ENCODE measurements at regions not wholly inside any gene's neighbourhood (a gene's known extent, or its start where the extent isn't known, plus 50 kb on each side); places are given as distances from the start of the nearest gene placed in this dataset.
"Not testable (repeated sequence)": the region's sequence is repeated elsewhere in the genome, so short reads cannot be mapped to it uniquely, and the experiment has no call there.

DNA sequence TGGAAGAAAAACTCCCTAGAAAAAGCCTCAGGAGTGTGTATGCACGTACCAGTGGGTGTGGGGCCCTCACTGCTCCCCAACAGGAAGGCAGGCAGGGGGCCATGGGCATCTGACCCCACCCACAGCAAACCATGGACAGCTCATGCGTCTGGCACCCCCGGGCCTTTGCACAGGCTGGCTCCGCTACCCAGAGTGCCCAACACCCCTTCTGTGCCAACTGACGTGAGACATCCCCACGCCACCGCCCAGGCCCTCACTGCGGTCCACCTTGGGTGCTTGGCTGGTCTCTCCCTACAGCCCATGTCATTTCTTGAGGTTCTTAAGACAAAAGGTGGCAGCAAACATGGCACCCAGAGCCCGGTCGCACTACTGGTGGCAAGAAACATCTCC, 91.4 kb downstream of the NCOR2 start:
- DNase-seq (ENCODE audit: low spot score): no peak

DNA sequence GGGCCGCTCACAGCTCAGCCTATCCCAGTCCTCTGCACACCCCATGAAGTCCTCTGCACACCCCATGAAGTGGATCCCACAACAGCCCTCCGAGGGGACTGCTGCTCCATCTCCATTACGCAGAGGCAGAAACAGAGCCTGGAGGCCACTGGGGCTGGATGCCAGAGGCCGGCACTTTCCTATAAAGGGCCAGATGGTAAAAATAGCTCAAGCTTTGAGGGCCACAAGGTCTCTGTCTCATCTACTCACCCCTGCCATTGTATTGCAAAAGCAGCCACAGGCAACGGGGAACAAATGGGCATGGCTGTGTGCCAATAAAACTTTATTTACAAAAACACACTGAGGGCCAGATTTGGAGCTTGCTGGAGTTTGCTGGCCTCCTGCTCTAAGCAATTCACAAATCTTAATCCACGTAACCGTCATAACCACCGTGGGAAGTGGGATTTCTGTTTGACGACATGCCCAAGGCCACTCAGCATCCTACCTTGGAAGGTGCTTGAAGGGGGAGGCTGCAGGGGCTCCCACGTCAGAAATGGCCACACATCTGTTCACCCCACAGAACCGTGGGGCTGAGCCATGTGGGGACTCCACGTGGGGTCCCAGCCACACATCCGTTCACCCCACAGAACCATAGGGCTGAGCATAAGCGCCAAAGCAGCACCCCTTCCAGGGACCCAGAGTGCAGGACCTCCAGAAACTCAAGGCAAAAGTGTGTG, 92.0 kb downstream of the NCOR2 start:
- no peak for DNase-seq (ENCODE audit: low spot score)

DNA sequence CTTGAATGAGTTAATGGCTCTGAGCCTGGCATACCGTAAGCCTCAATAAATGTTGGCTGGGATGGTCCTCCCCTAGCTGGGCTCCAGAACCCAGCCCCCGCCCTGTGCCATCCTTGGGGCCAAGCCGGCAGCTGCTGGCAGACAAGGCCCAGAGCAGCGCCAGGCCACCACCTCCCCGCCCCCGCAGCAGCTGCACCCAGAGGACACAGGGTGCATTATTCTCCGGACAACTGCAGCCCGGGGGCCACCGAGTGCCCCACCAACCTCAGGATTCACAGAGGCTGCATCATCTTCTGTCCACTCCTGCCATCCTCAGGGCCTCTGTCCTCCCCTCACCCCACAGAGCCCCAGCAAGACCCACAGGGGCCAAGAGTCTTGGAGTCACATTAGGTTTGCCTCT, 92.7 kb downstream of the NCOR2 start:
- DNase-seq (ENCODE audit: low spot score): no peak

DNA sequence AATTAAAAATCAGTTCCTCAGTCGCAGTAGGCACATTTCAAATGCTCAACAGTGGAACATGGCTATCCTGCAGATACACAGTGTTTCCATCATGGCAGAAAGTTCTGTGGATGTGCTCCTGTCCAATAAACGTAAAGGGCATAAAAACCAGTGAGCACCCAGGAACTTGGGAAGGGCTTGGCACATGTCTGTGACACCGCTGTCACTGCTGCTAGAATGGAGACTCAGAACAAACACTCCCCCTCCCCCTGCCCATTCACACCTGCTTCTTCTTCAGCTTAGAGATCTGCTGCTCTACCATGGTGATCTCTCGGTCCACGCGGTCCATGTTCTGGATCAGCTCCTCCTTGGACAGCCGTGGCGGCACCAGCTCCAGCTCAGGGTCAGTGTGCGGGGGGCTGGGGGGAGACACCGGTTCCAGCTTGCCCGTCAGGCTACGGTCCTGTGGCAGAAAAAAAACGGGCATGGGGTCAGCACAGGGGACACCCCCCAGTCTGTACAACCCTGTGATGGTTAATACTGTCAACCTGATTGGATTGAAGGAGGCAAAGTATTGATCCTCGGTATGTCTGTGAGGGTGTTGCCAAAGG, 94.6 kb downstream of the NCOR2 start:
- DNase-seq (ENCODE audit: low spot score): no peak

DNA sequence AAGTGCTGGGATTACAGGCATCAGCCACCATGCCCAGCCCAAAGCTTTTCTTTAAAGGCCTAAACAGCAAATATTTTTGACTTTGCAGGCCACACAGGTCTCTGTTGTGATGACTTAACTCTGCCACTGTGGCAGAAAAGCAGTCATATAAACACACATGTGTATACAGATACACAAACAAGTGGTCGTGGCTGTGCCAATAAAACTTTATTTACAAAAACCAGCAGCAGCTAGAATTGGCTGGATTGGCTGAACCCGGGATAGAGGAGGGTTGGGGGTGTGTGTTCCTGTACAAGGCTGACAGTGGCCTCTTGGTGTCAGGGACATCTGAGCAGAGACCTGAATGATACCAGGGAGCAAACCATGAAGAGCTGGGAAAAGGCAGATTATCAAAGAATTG, 95.6 kb downstream of the NCOR2 start:
- DNase-seq (ENCODE audit: low spot score): no peak

DNA sequence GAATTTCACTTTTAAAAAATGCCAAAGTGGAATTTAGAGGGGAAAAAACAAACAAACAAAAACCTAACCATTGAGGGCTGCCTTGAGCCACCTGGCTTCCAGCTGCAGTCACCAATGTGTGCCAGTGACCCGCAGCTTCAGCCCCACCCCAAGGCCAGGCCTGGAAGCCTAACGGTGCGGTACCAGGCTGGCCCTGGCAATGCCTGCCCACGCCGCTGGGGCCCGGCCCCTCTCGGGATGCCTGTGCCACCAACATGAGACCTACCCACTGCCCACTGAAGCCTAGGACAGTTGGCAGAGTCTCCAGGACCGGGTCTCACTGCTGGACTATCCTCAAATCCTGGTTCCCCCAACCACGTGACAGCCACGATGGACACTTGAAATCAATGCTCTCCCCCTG, 96.6 kb downstream of the NCOR2 start:
- no peak for DNase-seq (ENCODE audit: low spot score)

DNA sequence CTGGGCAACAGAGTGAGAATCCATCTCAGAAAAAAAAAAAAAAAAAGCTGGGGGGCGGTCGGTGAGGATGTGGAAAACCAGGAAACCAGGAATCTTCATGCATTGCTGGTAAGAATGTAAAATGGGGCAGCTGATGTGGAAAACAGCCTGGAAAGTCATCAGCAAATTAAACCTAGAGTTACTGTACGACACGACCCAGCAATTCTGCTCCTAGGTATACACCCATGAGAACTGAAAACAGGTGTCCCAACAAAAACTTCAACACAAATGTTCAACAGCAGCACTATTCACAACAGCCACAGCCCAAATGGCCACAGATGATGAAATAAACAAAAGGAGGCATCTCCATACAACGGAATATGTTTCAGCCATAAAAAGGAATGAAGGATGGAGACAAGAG, 97.3 kb downstream of the NCOR2 start:
- DNase-seq (ENCODE audit: low spot score): no peak

DNA sequence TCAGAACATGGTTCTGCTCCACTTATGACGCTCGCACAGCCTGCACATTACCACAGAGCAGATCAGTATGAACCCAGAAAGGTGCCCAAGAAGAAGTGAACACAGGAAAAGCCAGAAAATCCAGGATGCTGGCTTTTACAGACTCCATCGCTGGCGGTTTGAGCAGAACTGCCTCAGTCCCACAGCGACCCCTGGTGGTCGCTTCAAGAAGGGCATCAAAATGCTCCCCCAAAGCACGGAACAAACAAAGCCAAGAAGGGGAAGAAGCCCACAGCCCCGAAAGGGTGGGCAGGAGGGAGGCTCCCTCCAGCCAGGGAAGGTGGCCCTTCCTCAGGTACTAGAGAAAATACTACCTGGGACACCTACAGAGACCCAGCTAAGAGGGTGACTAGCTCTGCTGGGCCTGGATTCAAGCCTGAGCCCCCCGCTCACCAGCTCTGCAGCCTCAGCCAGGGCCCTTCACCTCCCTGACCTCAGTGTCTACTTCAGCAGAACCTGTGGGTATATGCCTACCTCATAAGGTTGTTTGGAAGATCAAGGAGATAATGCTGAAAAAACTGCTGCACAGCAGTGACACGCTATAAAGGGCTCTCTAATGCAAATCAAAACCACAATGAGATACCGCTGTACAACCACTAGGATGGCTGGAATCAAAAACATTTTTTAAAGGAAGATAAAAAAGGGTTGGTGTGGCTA, 98.1 kb downstream of the NCOR2 start:
- DNase-seq (ENCODE audit: low spot score): no peak

DNA sequence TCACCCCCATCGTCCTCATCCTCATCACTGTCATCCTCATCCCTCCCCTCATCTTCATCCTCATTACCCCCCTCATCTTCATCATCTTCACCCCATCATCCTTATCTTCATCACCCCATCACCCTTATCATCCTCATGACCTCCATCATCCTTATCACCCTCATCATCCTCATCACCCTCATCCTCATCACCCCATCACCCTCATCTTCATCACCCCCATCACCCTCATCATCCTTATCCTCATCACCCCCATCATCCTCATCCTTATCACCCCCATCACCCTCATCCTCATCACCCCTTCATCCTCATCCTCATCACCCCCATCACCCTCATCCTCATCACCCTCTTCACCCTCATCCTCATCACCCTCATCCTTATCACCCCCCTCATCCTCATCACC, 99.9 kb downstream of the NCOR2 start:
- not testable (repeated sequence) for DNase-seq (ENCODE audit: low spot score)

DNA sequence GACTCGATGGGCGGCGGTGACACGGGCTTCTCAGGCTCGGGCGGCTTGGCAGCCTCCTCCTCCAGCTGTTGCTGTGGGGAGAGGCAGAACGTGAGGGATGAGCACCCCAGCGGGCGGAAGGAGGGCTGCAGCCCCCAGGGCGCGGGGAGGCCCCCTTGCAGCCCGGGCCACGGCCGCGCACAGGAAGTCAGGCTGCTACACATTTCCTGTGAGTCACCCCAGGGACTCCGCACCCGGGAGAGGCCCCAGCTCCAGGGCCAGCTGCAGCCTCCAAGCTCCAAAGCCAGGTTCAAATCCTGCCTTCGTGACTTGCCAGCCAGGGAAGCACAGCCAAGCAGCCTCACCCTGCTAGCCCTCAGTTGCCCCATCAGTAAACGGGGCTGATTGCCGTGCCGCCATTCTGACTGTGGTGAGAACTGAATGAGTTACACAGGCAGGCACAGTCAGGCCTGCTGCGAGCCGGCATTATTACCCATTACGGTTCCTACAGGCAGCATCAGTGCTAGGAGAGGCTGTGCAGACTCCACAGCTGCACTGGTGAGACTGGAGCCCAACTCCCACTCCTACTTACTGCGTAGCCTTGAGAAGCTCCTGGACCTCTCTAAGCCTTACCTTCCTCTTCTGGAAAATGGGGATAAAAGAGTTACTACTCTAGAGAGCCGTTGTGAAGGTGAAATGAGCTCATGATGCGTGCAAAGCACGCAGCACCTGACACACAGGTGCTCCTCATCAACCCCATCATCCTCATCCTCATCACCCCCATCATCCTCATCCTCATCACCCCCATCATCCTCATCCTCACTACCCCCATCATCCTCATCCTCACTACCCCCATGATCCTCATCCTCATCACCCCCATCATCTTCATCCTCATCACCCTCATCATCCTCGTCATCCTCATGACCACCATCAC, 100.9 kb downstream of the NCOR2 start:
- no peak for DNase-seq (ENCODE audit: low spot score)

DNA sequence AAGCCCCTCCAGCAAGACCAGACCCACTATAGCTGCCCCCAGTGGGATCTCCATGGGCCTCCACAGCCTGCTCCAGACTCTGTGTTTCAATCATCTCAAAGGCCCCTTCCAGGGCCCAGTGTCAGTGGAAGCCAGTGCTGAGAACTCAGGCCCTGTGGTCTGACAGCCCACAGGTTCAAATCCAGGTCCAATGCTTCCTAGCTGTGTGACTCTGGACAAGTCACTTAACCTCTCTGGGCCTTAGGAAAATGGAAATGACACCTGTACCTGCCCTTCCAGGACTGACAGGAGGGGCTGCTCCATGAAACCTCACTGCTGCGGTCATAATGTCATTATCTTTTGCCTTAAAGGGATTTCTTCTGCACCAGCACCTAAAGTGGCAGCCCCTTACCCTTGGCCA, 101.9 kb downstream of the NCOR2 start:
- no peak for DNase-seq (ENCODE audit: low spot score)

DNA sequence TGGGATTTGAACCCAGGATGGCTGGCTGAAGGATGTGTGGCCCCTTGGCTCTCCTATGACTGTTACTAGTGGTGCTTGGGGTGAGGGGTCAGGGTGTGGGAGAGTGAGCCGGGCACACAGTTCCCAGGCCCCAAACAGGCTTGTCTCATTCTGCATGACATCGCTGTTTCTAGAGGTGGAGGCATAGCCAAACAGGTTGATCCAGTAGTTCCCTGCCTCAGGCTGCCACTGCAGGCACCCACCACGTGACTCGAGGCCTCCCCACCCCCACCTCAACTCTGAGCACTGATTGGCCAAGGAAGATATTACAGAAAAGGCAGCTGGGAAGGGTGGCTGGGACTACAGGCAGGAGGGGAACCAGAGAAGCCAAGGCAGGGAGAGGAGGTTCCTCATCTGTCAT, 102.6 kb downstream of the NCOR2 start:
- no peak for DNase-seq (ENCODE audit: low spot score)

DNA sequence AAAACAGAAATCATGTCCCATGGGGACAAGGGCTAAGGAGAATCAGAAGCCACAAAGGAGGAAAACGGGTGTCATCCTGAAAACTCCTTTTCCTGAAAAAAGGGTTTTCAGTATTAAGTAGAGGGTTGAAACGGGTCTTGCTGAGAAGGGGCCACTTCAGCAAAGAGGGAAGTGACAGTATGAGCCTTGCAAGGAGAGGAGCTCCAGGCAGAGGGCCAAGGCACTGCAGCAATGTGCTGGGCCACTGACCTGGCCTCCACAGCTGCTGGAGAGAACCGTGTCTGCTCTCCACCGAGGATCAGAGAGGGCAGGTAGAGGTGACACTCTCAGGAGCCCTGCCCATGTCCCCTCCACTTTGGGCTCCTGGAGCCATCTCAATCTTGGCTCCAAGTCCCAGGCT, 103.3 kb downstream of the NCOR2 start:
- DNase-seq (ENCODE audit: low spot score): peak; percentile 45

DNA sequence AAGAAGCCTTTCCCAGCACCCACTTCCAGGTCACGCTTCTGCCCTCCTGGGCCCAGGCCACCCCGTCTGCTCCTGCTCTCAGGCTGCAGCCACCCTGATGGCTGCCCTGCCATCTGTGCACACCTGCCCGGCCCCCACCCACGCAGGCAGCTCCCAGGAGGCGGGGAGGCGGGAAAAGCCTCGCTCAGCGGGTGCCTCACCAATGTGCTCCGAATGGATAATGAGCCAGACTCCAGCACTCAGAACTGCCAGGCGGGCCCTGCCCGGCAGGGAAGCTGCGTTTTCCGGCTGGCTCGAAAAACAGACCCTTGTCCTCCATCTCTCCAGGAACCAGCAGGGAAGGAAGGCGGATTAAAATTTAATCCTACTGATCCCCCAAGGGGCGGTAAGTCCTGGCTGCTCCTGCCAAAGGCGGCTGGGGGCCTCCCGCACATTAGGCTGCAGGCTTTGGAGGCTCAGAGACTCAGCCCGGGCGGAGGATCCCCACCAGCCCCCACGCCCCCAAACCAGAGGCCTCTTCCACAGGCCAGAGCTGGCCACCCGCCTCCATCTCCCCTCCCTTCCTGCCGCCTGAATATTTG, 104.0 kb downstream of the NCOR2 start:
- peak; percentile 94 for DNase-seq (ENCODE audit: low spot score)

DNA sequence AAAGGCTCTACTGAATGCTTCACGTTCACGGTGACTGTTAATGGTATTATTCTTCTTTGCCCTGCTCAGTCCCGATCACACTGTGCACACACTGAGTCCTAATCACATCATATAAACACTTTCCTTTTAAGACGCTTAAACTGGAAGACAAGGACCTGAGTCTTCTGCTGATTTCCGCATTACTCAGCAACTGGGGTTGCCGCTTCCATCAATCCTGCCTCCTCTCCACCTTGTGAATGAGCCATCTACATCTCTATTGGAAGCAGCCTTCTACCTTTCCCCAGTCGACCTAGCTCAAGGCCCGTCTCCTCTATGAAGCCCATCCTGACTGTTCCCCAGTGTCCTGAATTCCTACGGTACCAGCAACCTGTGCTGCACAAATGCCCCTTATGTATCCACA, 104.7 kb downstream of the NCOR2 start:
- no peak for DNase-seq (ENCODE audit: low spot score)

DNA sequence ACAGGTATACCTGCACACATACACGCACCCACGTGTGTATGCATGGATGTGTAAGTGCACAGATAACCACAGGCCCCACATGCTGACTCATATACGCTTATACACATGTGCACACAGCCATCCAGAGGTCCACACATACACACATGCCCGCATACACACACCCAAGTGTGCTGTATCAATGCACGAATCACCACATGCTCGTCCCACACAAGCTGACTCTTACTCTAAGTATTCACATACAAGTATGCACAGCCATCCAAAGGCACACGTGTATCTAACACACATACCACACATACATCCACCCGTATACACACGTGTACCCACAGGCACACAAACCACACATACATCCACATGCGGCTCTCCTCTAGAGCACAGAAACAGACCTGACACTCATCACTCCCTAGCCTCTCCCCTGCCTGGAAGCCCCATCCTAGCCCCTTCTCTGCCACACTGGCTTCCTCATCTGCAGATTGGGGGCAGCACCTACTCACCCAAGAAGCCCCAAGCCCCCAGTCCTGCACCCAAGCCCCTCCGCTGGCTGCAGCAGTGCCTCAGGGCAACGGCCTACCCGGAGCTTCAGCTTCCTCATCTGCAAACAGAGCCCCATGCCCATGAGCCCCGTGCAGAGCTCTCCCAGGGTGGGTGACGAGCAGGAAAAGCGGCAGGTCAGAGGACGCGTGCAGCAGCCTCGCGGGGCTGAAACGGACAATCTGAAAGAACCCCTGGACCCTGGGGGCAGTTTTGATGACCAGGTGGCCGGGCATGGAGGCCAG, 105.4 kb downstream of the NCOR2 start:
- no peak for DNase-seq (ENCODE audit: low spot score)

DNA sequence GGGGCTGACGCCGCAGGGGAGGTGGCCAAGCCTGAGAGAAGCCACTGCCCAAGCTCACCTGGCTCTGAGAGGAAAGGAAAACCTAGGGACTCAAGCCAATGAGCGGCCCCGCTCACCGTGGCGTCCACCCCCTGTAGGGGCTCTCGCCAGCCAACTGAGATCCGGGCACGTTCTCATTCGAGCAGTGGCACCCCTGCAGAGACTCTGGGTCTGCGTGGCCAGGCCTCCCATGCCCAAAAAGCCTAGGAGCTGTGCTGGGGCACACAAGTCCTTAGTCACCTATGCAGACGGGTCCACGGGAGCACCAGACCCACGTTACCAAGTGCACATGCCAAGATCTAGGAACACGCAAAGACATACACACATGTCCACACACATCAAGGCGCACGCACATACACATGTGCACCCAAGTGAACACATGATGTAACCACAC, 106.2 kb downstream of the NCOR2 start:
- no peak for DNase-seq (ENCODE audit: low spot score)

DNA sequence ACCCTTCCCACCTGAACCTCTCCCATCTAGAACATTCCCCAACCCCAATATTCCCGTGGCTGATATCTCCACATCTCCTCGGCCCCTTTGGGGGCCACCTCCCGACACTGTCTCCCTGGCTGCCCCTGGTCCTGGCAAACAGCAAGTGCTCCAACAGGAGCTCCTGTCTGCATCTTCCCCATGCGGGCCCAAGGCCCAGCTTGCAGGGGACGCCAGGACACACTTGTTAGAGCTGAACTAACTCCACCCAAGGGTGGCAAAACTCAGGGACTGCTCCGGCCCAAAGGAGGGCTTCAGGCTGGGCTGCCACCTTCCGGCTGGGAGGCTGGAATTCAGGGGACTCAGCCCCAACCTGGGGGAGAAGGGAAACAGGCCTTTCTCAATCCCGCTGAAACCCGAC, 106.6 kb downstream of the NCOR2 start:
- DNase-seq (ENCODE audit: low spot score): no peak

DNA sequence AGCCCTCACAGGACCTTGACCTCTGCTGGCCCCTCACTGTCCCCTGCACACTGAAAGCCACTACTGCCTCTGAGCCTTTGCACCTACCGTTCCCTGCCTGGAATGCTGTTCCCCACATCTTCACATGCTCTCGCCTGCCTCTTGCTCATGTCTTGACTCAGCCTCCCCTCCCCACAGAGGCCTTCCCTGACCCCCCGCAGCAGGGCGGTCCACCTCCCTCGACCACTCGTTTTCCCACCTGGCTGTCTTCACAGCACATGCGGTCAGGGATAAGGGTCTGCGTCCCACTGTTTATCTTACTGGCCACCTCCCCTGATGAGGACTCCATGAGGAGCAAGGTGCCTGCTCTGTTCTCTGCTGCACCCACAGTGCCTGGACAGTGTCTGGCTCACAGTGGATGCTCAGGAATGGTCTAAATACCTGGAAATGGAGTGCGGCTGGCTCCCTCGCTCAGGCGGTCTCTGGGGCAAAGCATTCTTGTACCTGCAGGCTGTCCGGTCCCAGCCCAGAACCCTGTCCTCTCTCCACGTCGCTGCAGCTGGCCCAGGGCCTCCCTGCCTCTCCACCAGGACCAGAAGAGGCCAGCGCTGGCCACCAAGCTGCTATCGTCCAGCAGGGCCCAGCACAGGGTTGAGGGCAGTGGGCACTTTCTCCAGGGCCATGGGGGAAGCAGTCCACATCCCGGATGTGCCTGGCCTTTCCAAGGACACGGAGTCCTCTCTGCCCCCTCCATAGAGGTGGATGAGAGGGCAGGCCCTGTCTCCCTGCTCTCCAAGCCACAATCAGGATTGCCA, 107.4 kb downstream of the NCOR2 start:
- no peak for DNase-seq (ENCODE audit: low spot score)
